ENCODE measurements at regions not wholly inside any gene's neighbourhood (a gene's known extent, or its start where the extent isn't known, plus 50 kb on each side); places are given as distances from the start of the nearest gene placed in this dataset.
"Not testable (repeated sequence)": the region's sequence is repeated elsewhere in the genome, so short reads cannot be mapped to it uniquely, and the experiment has no call there.

- no peak for TF ChIP-seq CTCF (IDR thresholded peaks at IDR 0.05)
- no peak overlapping the region for H3K4me3 ChIP-seq (ENCODE audit: low read depth, low read length)
Measured at GRCh38 chr14:27725482-27725881, 1041.1 kb upstream of the FOXG1 start.

GRCh38 chr14:27727251-27727770 lies 1039.3 kb upstream of the FOXG1 start:
- no peak for TF ChIP-seq CTCF (IDR thresholded peaks at IDR 0.05)
- H2AFZ ChIP-seq: no peak overlapping the region
- no peak overlapping the region for H3K9ac ChIP-seq
- H3K4me3 ChIP-seq (ENCODE audit: low read depth, low read length): no peak overlapping the region
- no peak overlapping the region for H3K27ac ChIP-seq
- H3K4me2 ChIP-seq (ENCODE audit: low read length): no peak overlapping the region
- no peaks in the 10 kb centered on the region for H3K4me1 ChIP-seq
- H3K79me2 ChIP-seq: no peaks in the 10 kb centered on the region
- no peaks in the 10 kb centered on the region for H3K36me3 ChIP-seq (ENCODE audit: control insufficient read depth, insufficient read depth, low read length)
- no peaks in the 10 kb centered on the region for H3K27me3 ChIP-seq (ENCODE audit: control insufficient read depth, insufficient read depth, low read length)
- H3K9me3 ChIP-seq (ENCODE audit: control insufficient read depth, low read length): no peaks in the 10 kb centered on the region

More at GRCh38 chr14:27725482-27725881, 1041.1 kb upstream of the FOXG1 start:
- Histone ChIP-seq H3K79me2 (no peaks in the 10 kb centered on the region), H3K36me3 (ENCODE audit: control insufficient read depth, insufficient read depth, low read length) (no peaks in the 10 kb centered on the region), H3K4me2 (ENCODE audit: low read length) (no peak overlapping the region), H3K9ac (no peak overlapping the region), H2AFZ (no peak overlapping the region), H3K9me3 (ENCODE audit: control insufficient read depth, low read length) (no peaks in the 10 kb centered on the region), H3K27me3 (ENCODE audit: control insufficient read depth, insufficient read depth, low read length) (no peaks in the 10 kb centered on the region), H3K4me1 (no peaks in the 10 kb centered on the region), H3K27ac (no peak overlapping the region)

- H3K9me3 ChIP-seq (ENCODE audit: control insufficient read depth, low read length): no peaks in the 10 kb centered on the region
- H3K36me3 ChIP-seq (ENCODE audit: control insufficient read depth, insufficient read depth, low read length): no peaks in the 10 kb centered on the region
- H2AFZ ChIP-seq: no peak overlapping the region
- H3K79me2 ChIP-seq: no peaks in the 10 kb centered on the region
- H3K4me2 ChIP-seq (ENCODE audit: low read length): no peak overlapping the region
- no peaks in the 10 kb centered on the region for H3K4me1 ChIP-seq
- no peak overlapping the region for H3K9ac ChIP-seq
- TF ChIP-seq CTCF (IDR thresholded peaks at IDR 0.05): no peak
- no peak overlapping the region for H3K4me3 ChIP-seq (ENCODE audit: low read depth, low read length)
- H3K27ac ChIP-seq: no peak overlapping the region
- no peaks in the 10 kb centered on the region for H3K27me3 ChIP-seq (ENCODE audit: control insufficient read depth, insufficient read depth, low read length)
Measured at GRCh38 chr14:27730204-27730603, 1036.4 kb upstream of the FOXG1 start.

GRCh38 chr14:27739657-27740156 lies 1026.9 kb upstream of the FOXG1 start:
- TF ChIP-seq CTCF (IDR thresholded peaks at IDR 0.05): no peak
- H3K4me3 ChIP-seq (ENCODE audit: low read depth, low read length): no peak overlapping the region
- no peak overlapping the region for H3K4me2 ChIP-seq (ENCODE audit: low read length)
- H3K27me3 ChIP-seq (ENCODE audit: control insufficient read depth, insufficient read depth, low read length): no peaks in the 10 kb centered on the region
- no peaks in the 10 kb centered on the region for H3K9me3 ChIP-seq (ENCODE audit: control insufficient read depth, low read length)
- H3K36me3 ChIP-seq (ENCODE audit: control insufficient read depth, insufficient read depth, low read length): no peaks in the 10 kb centered on the region
- H3K27ac ChIP-seq: no peak overlapping the region
- H3K79me2 ChIP-seq: no peaks in the 10 kb centered on the region
- H3K4me1 ChIP-seq: no peaks in the 10 kb centered on the region
- H3K9ac ChIP-seq: no peak overlapping the region
- H2AFZ ChIP-seq: no peak overlapping the region

GRCh38 chr14:27750114-27750513 lies 1016.5 kb upstream of the FOXG1 start:
- TF ChIP-seq CTCF (IDR thresholded peaks at IDR 0.05): no peak
- H3K4me2 ChIP-seq (ENCODE audit: low read length): no peak overlapping the region
- H2AFZ ChIP-seq: no peak overlapping the region
- no peaks in the 10 kb centered on the region for H3K4me1 ChIP-seq
- H3K27ac ChIP-seq: no peak overlapping the region
- H3K36me3 ChIP-seq (ENCODE audit: control insufficient read depth, insufficient read depth, low read length): no peaks in the 10 kb centered on the region
- H3K79me2 ChIP-seq: no peaks in the 10 kb centered on the region
- no peaks in the 10 kb centered on the region for H3K9me3 ChIP-seq (ENCODE audit: control insufficient read depth, low read length)
- H3K9ac ChIP-seq: no peak overlapping the region
- H3K27me3 ChIP-seq (ENCODE audit: control insufficient read depth, insufficient read depth, low read length): no peaks in the 10 kb centered on the region
- H3K4me3 ChIP-seq (ENCODE audit: low read depth, low read length): no peak overlapping the region

GRCh38 chr14:27757642-27758041 lies 1008.9 kb upstream of the FOXG1 start:
- H3K36me3 ChIP-seq (ENCODE audit: control insufficient read depth, insufficient read depth, low read length); H2AFZ ChIP-seq; H3K79me2 ChIP-seq; H3K9me3 ChIP-seq (ENCODE audit: control insufficient read depth, low read length); H3K4me2 ChIP-seq (ENCODE audit: low read length); H3K9ac ChIP-seq; H3K4me3 ChIP-seq (ENCODE audit: low read depth, low read length); H3K27me3 ChIP-seq (ENCODE audit: control insufficient read depth, insufficient read depth, low read length); H3K4me1 ChIP-seq; H3K27ac ChIP-seq: not testable (repeated sequence)

GRCh38 chr14:27760367-27760766 lies 1006.2 kb upstream of the FOXG1 start:
- H3K79me2 ChIP-seq; H3K4me2 ChIP-seq (ENCODE audit: low read length); H3K9ac ChIP-seq; H3K4me3 ChIP-seq (ENCODE audit: low read depth, low read length); H3K36me3 ChIP-seq (ENCODE audit: control insufficient read depth, insufficient read depth, low read length); H3K27ac ChIP-seq; H2AFZ ChIP-seq; H3K9me3 ChIP-seq (ENCODE audit: control insufficient read depth, low read length); H3K4me1 ChIP-seq; H3K27me3 ChIP-seq (ENCODE audit: control insufficient read depth, insufficient read depth, low read length): not testable (repeated sequence)

All from parathyroid adenoma (tissue), 2 donors.